Heart right ventricle (tissue), 16 donors: ENCODE measurements at regions not wholly inside any gene's neighbourhood (a gene's known extent, or its start where the extent isn't known, plus 50 kb on each side); places are given as distances from the start of the nearest gene placed in this dataset.

Experiments
- ATAC-seq, 8 donors: fragments of 200-7000 bp; cut with Tn5 transposase; one replicate each; pipeline ENCODE4 v1.9.1; 2020; ENCODE audit warnings: mild to moderate bottlenecking in 8 of 8, moderate library complexity in 8 of 8, moderate number of reproducible peaks in 1 of 8
- DNase-seq, 2 donors: peaks; one replicate each; pipeline ENCODE4 v3.0.0-alpha.2; 2020
- H3K27ac ChIP-seq, 10 donors: fragments of 200-600 bp; sonication (generic) in 2 of 10; one replicate each; pipeline versions ENCODE4 v1.5.0 to v1.8.0; 2020 to 2022; ENCODE audit warnings: mild to moderate bottlenecking in 3 of 10
- H3K27me3 ChIP-seq, 7 donors: fragments of 200-600 bp; one replicate each; pipeline ENCODE4 v1.8.0; 2021 to 2022; ENCODE audit warnings: mild to moderate bottlenecking in 2 of 7
- H3K36me3 ChIP-seq, 9 donors: fragments of 200-600 bp; sonication (generic) in 1 of 9; one replicate each; pipeline versions ENCODE4 v1.5.0 to v1.8.0; 2020 to 2022; ENCODE audit warnings: mild to moderate bottlenecking in 2 of 9
- H3K4me1 ChIP-seq, 9 donors: fragments of 200-600 bp; sonication (generic) in 1 of 9; one replicate each; pipeline versions ENCODE4 v1.5.0 to v1.8.0; 2020 to 2022; ENCODE audit warnings: mild to moderate bottlenecking in 4 of 9
- H3K4me3 ChIP-seq, 10 donors: fragments of 200-600 bp; sonication (generic) in 2 of 10; one replicate each; pipeline versions ENCODE4 v1.5.0 to v1.8.0; 2020 to 2022; ENCODE audit warnings: mild to moderate bottlenecking in 7 of 10, moderate library complexity in 2 of 10
- H3K9me3 ChIP-seq, 11 donors: fragments of 200-600 bp in 10 of 11; sonication (generic) in 2 of 11; one replicate each; pipeline versions ENCODE4 v1.5.0 to v1.8.0; 2013 to 2022; ENCODE audit warnings: mild to moderate bottlenecking in 2 of 11, control low read depth in 1 of 11, moderate library complexity in 1 of 11
- WGBS, 2 donors: extraction: QIAGEN DNeasy Blood & Tissue Kit; methylation state at CpG; one replicate each; pipeline ENCODE4 v1.1.7; 2013; ENCODE audit warnings: inconsistent platforms in 1 of 2; 5-methylcytosine and 5-hydroxymethylcytosine counted together
- intact Hi-C, 10 donors: fragments of 100-400 bp; cut with DNase I; formaldehyde crosslinking; loops; one replicate each; pipeline versions ENCODE4 v1.11.1 to v1.14.2; 2022
- TF ChIP-seq, protein P1 (sequence below), 9 donors: fragments of 200-600 bp; sonication (generic) in 2 of 9; IDR thresholded peaks; one replicate each; pipeline versions ENCODE4 v1.5.0 to v1.8.0; 2021 to 2022; ENCODE audit warnings: antibody characterized with exemption in 9 of 9, mild to moderate bottlenecking in 5 of 9, moderate library complexity in 1 of 9
- donor health status: Arrhythmogenic right ventricular cardiomyopathy.
- donor health status: ischemic (EF 13 %, LVEDD 7.1; RV severe dilation, severe dysfunction).
- donor health status: healthy with polysubstance abuse.
- donor health status: DM: no; HTN: yes; CAD: no.
- donor health status: DM: no; HTN: no; CAD: no.
- donor health status: ischemic (EF 25% LVEDD 6.9; RV normal size, moderate dysfunction).
- donor health status: ischemic (EF 25% LVEDD 5.7; RV mildly dilated, moderate dysfunction).
- donor health status: healthy.
- donor health status: DM: yes; HTN: yes; CAD: no.
- donor health status: Ischemic cardiomyopathy.
- donor health status: ischemic (EF 35%, LVEDD 5.7; RV mildly dilated, moderate dysfunction).
- donor health status: nonischemic (EF 11% LVEDD 7.7; RV severe dilation, severe dysfunction).
- donor health status: DM: yes; HTN: yes; CAD: no.
- donor health status: PGD.
- donor health status: ischemic (EF 29% LVEDD 5.4; RV normal size, mild dysfunction).
- donor health status: nonischemic (EF 23%, LVEDD 6.1; RV moderate dilation, normal function).

DNA sequence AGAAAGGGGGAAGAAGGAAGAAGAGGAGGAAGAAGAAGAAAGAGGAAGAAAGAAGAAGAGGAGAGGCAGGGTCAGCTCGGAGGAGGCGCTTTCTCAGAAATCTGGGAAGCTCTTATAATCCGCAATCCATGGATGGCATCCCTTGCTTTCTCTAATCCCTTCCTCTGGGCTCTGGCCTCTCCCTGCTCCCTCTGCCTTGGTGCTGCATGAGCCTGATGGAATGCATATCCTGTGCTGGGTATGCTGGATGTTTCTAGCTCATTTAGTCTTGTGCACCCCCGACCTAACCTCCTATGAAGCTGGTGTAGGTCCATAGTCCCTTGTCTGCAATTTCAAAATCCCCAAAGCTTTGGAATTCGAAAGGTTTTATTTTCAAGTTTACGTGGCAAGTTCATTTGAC lies 94.2 kb upstream of the MYL2 start:
- Histone ChIP-seq H3K4me3 (no peak overlapping the region), H3K27me3 (peaks cover 0 to 22% (median 4%) of the 10 kb centered on the region in 7 donors), H3K27ac (no peak overlapping the region), H3K4me1 (no peaks in the 10 kb centered on the region), H3K9me3 (no peaks in the 10 kb centered on the region), H3K36me3 (no peaks in the 10 kb centered on the region)
- DNase-seq: no peak
- TF ChIP-seq, protein P1, sequence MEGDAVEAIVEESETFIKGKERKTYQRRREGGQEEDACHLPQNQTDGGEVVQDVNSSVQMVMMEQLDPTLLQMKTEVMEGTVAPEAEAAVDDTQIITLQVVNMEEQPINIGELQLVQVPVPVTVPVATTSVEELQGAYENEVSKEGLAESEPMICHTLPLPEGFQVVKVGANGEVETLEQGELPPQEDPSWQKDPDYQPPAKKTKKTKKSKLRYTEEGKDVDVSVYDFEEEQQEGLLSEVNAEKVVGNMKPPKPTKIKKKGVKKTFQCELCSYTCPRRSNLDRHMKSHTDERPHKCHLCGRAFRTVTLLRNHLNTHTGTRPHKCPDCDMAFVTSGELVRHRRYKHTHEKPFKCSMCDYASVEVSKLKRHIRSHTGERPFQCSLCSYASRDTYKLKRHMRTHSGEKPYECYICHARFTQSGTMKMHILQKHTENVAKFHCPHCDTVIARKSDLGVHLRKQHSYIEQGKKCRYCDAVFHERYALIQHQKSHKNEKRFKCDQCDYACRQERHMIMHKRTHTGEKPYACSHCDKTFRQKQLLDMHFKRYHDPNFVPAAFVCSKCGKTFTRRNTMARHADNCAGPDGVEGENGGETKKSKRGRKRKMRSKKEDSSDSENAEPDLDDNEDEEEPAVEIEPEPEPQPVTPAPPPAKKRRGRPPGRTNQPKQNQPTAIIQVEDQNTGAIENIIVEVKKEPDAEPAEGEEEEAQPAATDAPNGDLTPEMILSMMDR (IDR thresholded peaks at IDR 0.05): no peak
- 83% methylated on average over 6 of the region's 6 CpGs for WGBS, 2 donors
- ATAC-seq: no peak
- intact Hi-C loops: no loop called here

DNA sequence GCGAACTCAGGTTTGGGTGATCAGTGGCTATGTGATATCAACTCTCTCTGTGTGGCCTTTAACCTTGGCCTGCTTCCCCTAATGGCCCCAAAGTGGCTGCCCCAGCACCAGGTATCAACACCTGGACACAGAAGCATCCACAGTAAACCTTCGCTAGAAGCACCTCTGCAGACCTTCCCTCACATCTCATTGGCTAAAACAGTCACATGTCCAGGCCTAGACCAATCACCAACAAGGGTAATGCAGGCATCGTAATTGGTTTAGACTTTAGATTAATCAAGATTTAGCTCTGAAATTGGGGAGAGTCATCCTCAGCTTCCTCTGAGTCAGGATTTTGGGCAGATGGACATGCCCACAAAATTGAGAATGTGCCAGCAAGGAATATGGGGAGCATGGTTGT lies 92.5 kb upstream of the MYL2 start:
- no peaks in the 10 kb centered on the region for H3K36me3 ChIP-seq
- TF ChIP-seq, protein P1 (IDR thresholded peaks at IDR 0.05): no peak
- DNase-seq (no peak), ATAC-seq (no peak)
- no peak overlapping the region for H3K4me3 ChIP-seq
- peaks cover 0 to 14% (median 4%) of the 10 kb centered on the region in 7 donors for H3K27me3 ChIP-seq
- H3K9me3 ChIP-seq: no peaks in the 10 kb centered on the region
- WGBS, 2 donors: 87 to 92% methylated on average over 3 of the region's 3 CpGs
- no peaks in the 10 kb centered on the region for H3K4me1 ChIP-seq
- H3K27ac ChIP-seq: no peak overlapping the region
- intact Hi-C loops: no loop called here

DNA sequence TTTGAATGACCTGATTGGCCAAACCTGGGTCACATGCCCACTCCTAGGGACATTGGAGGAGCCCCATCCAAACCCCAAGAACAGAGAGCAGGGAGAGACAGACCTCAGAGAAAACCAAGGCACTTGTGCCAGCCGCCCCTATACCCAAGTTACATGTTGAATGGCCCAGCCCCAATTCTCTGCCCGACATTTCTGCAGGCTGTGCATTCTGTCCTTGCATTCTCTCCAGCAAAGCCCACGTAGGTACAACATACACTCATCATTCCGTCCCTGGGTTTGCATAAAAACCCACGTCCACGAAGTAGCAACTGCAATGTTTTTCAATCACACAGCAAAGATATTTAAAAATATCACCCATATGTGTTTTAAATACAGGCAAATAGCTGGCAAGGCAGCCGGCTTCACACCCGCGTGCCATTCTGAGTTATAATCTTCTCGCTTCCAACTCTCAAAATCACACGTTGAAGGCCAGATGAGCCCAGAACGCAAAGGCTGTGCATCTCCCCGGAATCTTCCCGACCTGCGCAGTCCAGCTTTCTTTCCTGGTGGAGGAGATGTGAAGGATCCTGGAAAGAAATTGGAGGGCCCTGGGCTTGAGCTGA lies 91.7 kb upstream of the MYL2 start:
- TF ChIP-seq, protein P1 (IDR thresholded peaks at IDR 0.05): no peak
- DNase-seq (no peak), ATAC-seq (no peak)
- 91 to 92% methylated on average over 15 of the region's 15 CpGs for WGBS, 2 donors
- Histone ChIP-seq H3K9me3 (no peaks in the 10 kb centered on the region), H3K4me1 (no peaks in the 10 kb centered on the region), H3K36me3 (no peaks in the 10 kb centered on the region), H3K27ac (no peak overlapping the region), H3K27me3 (peaks cover 0 to 12% (median 4%) of the 10 kb centered on the region in 7 donors), H3K4me3 (no peak overlapping the region)
- intact Hi-C loops: no loop called here

DNA sequence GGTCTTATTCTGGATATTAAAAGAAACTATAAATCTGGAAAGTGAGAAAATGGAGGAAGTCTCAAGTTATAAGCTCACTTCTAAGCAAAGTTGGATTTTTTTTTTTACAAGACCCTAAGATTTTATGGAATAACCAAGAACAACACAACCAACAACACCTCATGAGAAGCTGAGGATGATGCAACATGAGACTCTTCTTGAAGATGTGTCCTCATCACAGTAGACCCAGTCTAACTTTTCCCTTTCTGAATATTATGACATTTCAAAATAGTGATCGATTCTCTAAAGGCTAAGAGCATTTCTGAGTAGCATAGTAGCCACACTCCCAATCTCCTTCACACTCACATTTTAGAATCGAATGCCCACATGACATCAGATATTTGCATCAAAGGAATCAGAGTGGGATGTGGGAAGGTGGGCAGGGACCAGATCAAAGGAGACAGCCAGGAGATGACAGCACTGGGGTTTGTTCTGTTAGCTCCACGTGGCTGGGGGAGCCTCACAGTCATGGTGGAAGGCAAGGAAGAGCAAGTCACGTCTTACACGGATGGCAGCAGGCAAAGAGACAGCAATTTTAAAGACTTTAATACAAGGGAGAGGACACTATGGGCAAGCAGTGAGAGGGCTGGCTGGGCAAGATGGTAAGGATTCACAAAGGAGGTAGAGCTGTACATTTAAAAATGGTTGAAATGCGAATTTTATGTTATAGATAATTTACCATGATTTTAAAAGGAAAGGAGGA lies 90.7 kb upstream of the MYL2 start:
- ATAC-seq: no peak
- Histone ChIP-seq H3K4me1 (no peaks in the 10 kb centered on the region), H3K4me3 (no peak overlapping the region), H3K27ac (no peak overlapping the region), H3K27me3 (peaks cover 0 to 11% (median 2%) of the 10 kb centered on the region in 7 donors), H3K9me3 (no peaks in the 10 kb centered on the region), H3K36me3 (no peaks in the 10 kb centered on the region)
- no peak for DNase-seq
- intact Hi-C loops: no loop called here
- WGBS, 2 donors: 80 to 82% methylated on average over 6 of the region's 6 CpGs
- TF ChIP-seq, protein P1 (IDR thresholded peaks at IDR 0.05): no peak
